Activated CD4-positive, alpha-beta T cell treated with anti-CD3 and anti-CD28 coated beads, Interleukin-2, amount 50 U/mL, for 1 hour (primary cell): ENCODE measurements at regions not wholly inside any gene's neighbourhood (a gene's known extent, or its start where the extent isn't known, plus 50 kb on each side); places are given as distances from the start of the nearest gene placed in this dataset.

Source experiments
- DNase-seq: peaks from one replicate; pipeline ENCODE4 v3.0.0-alpha.2; 2020

GRCh38 chr10:31081937-31082840 lies 50.5 kb upstream of the ZNF438 start:
- DNase-seq = no peak

- DNase-seq = peak; percentile 47
Measured at GRCh38 chr10:31083765-31084184, 52.1 kb upstream of the ZNF438 start.

GRCh38 chr10:31087011-31087410 lies 55.3 kb upstream of the ZNF438 start:
- DNase-seq = no peak

GRCh38 chr10:31087851-31088250 lies 56.2 kb upstream of the ZNF438 start:
- no peak for DNase-seq

GRCh38 chr10:31090894-31091607 lies 59.4 kb upstream of the ZNF438 start:
- DNase-seq = no peak

- DNase-seq = no peak
Measured at GRCh38 chr10:31095677-31096560, 64.3 kb upstream of the ZNF438 start.

- DNase-seq = no peak
Measured at GRCh38 chr10:31098046-31098445, 66.4 kb upstream of the ZNF438 start.

- DNase-seq = no peak
Measured at GRCh38 chr10:31099094-31099493, 67.4 kb upstream of the ZNF438 start.

- DNase-seq = no peak
Measured at GRCh38 chr10:31099664-31100063, 68.0 kb upstream of the ZNF438 start.

GRCh38 chr10:31100115-31100601 lies 68.5 kb upstream of the ZNF438 start:
- DNase-seq = no peak

GRCh38 chr10:31100662-31101061 lies 69.0 kb upstream of the ZNF438 start:
- DNase-seq = no peak

- DNase-seq = no peak
Measured at GRCh38 chr10:31101123-31101522, 69.5 kb upstream of the ZNF438 start.

GRCh38 chr10:31102421-31102820 lies 70.8 kb upstream of the ZNF438 start:
- no peak for DNase-seq

- DNase-seq = no peak
Measured at GRCh38 chr10:31103112-31103511, 71.4 kb upstream of the ZNF438 start.

GRCh38 chr10:31112961-31113360 lies 81.3 kb upstream of the ZNF438 start:
- no peak for DNase-seq

GRCh38 chr10:31116226-31116625 lies 84.6 kb upstream of the ZNF438 start:
- DNase-seq = no peak

- no peak for DNase-seq
Measured at GRCh38 chr10:31118556-31118955, 86.9 kb upstream of the ZNF438 start.

- DNase-seq = no peak
Measured at GRCh38 chr10:31120392-31120791, 88.7 kb upstream of the ZNF438 start.

GRCh38 chr10:31120961-31121685 lies 89.5 kb upstream of the ZNF438 start:
- DNase-seq = no peak

- DNase-seq = no peak
Measured at GRCh38 chr10:31121757-31122577, 90.3 kb upstream of the ZNF438 start.

GRCh38 chr10:31123946-31124345 lies 92.3 kb upstream of the ZNF438 start:
- DNase-seq = no peak
